ENCODE measurements at regions not wholly inside any gene's neighbourhood (a gene's known extent, or its start where the extent isn't known, plus 50 kb on each side); places are given as distances from the start of the nearest gene placed in this dataset.

- Histone ChIP-seq H3K36me3 (ENCODE audit: control insufficient read depth in 5 of 5, insufficient read depth in 5 of 5, low read length in 5 of 5) (no peaks in the 10 kb centered on the region), H3K4me3 (ENCODE audit: low read depth in 1 of 5, low read length in 5 of 5) (peak overlapping the region in 1 of 5 donors; percentile 20), H3K9ac (ENCODE audit: low read length in 5 of 5) (peak overlapping the region in 4 of 5 donors; percentile 43 to 59 (median 53)), H3K27me3 (ENCODE audit: control insufficient read depth in 5 of 5, insufficient read depth in 4 of 5, low read length in 5 of 5) (no peaks in the 10 kb centered on the region), H3K9me3 (ENCODE audit: control insufficient read depth in 5 of 5, low read length in 5 of 5) (no peaks in the 10 kb centered on the region), H3K27ac (ENCODE audit: low read depth, low read length) (peak overlapping the region; percentile 96), H3K4me1 (ENCODE audit: control insufficient read depth in 5 of 5, insufficient read depth in 5 of 5, low read length in 5 of 5) (peaks cover 0 to 41% (median 26%) of the 10 kb centered on the region in 5 donors)
These were observed 182.9 kb upstream of the SLC38A2 start for GRCh38 chr12:46555406-46555852.

- Histone ChIP-seq H3K9ac (ENCODE audit: low read length in 5 of 5) (peak overlapping the region in 2 of 5 donors; percentile 3 to 54), H3K36me3 (ENCODE audit: control insufficient read depth in 5 of 5, insufficient read depth in 5 of 5, low read length in 5 of 5) (no peaks in the 10 kb centered on the region), H3K27me3 (ENCODE audit: control insufficient read depth in 5 of 5, insufficient read depth in 4 of 5, low read length in 5 of 5) (no peaks in the 10 kb centered on the region), H3K9me3 (ENCODE audit: control insufficient read depth in 5 of 5, low read length in 5 of 5) (no peaks in the 10 kb centered on the region), H3K4me3 (ENCODE audit: low read depth in 1 of 5, low read length in 5 of 5) (no peak overlapping the region), H3K4me1 (ENCODE audit: control insufficient read depth in 5 of 5, insufficient read depth in 5 of 5, low read length in 5 of 5) (peaks cover 0 to 41% (median 26%) of the 10 kb centered on the region in 5 donors), H3K27ac (ENCODE audit: low read depth, low read length) (peak overlapping the region; percentile 96)
These were observed 181.9 kb upstream of the SLC38A2 start for GRCh38 chr12:46554460-46554859.

GRCh38 chr12:46553911-46554310 is 181.3 kb upstream of the SLC38A2 start:
- H3K27me3 ChIP-seq (ENCODE audit: control insufficient read depth in 5 of 5, insufficient read depth in 4 of 5, low read length in 5 of 5), result no peaks in the 10 kb centered on the region
- no peaks in the 10 kb centered on the region for H3K36me3 ChIP-seq (ENCODE audit: control insufficient read depth in 5 of 5, insufficient read depth in 5 of 5, low read length in 5 of 5)
- no peak overlapping the region for H3K4me3 ChIP-seq (ENCODE audit: low read depth in 1 of 5, low read length in 5 of 5)
- peak overlapping the region; percentile 96 for H3K27ac ChIP-seq (ENCODE audit: low read depth, low read length)
- H3K9me3 ChIP-seq (ENCODE audit: control insufficient read depth in 5 of 5, low read length in 5 of 5), result no peaks in the 10 kb centered on the region
- peaks cover 0 to 38% (median 26%) of the 10 kb centered on the region in 5 donors for H3K4me1 ChIP-seq (ENCODE audit: control insufficient read depth in 5 of 5, insufficient read depth in 5 of 5, low read length in 5 of 5)
- no peak overlapping the region for H3K9ac ChIP-seq (ENCODE audit: low read length in 5 of 5)

GRCh38 chr12:46553266-46553665 is 180.7 kb upstream of the SLC38A2 start:
- Histone ChIP-seq H3K27me3 (ENCODE audit: control insufficient read depth in 5 of 5, insufficient read depth in 4 of 5, low read length in 5 of 5) (no peaks in the 10 kb centered on the region), H3K27ac (ENCODE audit: low read depth, low read length) (peak overlapping the region; percentile 38), H3K4me1 (ENCODE audit: control insufficient read depth in 5 of 5, insufficient read depth in 5 of 5, low read length in 5 of 5) (peaks cover 0 to 35% (median 28%) of the 10 kb centered on the region in 5 donors), H3K4me3 (ENCODE audit: low read depth in 1 of 5, low read length in 5 of 5) (no peak overlapping the region), H3K36me3 (ENCODE audit: control insufficient read depth in 5 of 5, insufficient read depth in 5 of 5, low read length in 5 of 5) (no peaks in the 10 kb centered on the region), H3K9ac (ENCODE audit: low read length in 5 of 5) (no peak overlapping the region), H3K9me3 (ENCODE audit: control insufficient read depth in 5 of 5, low read length in 5 of 5) (no peaks in the 10 kb centered on the region)

GRCh38 chr12:46550266-46550879 is 177.8 kb upstream of the SLC38A2 start:
- no peaks in the 10 kb centered on the region for H3K27me3 ChIP-seq (ENCODE audit: control insufficient read depth in 5 of 5, insufficient read depth in 4 of 5, low read length in 5 of 5)
- no peak overlapping the region for H3K9ac ChIP-seq (ENCODE audit: low read length in 5 of 5)
- H3K4me1 ChIP-seq (ENCODE audit: control insufficient read depth in 5 of 5, insufficient read depth in 5 of 5, low read length in 5 of 5), result peaks cover 0 to 33% (median 29%) of the 10 kb centered on the region in 5 donors
- no peak overlapping the region for H3K4me3 ChIP-seq (ENCODE audit: low read depth in 1 of 5, low read length in 5 of 5)
- H3K9me3 ChIP-seq (ENCODE audit: control insufficient read depth in 5 of 5, low read length in 5 of 5), result no peaks in the 10 kb centered on the region
- no peak overlapping the region for H3K27ac ChIP-seq (ENCODE audit: low read depth, low read length)
- H3K36me3 ChIP-seq (ENCODE audit: control insufficient read depth in 5 of 5, insufficient read depth in 5 of 5, low read length in 5 of 5), result no peaks in the 10 kb centered on the region

- H3K27me3 ChIP-seq (ENCODE audit: control insufficient read depth in 5 of 5, insufficient read depth in 4 of 5, low read length in 5 of 5), result no peaks in the 10 kb centered on the region
These were observed 177.1 kb upstream of the SLC38A2 start for GRCh38 chr12:46549527-46550265.

DNA sequence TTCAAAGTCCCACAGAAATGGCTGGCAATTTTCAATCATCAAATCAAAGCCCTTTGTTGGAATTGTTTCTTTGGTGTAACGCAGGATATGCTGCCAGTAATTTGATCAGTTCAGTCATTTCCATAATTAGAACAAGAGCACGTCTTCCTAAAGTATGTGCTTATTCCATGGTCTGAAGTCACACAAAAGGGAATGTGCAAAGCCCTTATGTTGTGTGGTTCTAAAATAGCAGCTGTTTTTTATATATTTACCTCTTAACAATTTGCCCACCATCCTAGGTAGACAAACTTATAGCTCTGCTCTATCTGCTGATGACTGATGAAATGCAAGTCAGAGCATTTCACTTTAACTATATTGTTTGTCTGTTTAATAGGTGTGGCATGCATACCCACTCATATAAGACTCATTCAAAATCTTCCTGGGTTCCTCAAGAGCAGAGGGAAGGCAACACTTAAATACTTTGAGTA is 176.1 kb upstream of the SLC38A2 start:
- Histone ChIP-seq H3K27ac (ENCODE audit: low read depth, low read length) (no peak overlapping the region), H3K4me1 (ENCODE audit: control insufficient read depth in 5 of 5, insufficient read depth in 5 of 5, low read length in 5 of 5) (peaks cover 0 to 26% (median 22%) of the 10 kb centered on the region in 5 donors), H3K4me3 (ENCODE audit: low read depth in 1 of 5, low read length in 5 of 5) (no peak overlapping the region), H3K9ac (ENCODE audit: low read length in 5 of 5) (no peak overlapping the region), H3K9me3 (ENCODE audit: control insufficient read depth in 5 of 5, low read length in 5 of 5) (no peaks in the 10 kb centered on the region), H3K27me3 (ENCODE audit: control insufficient read depth in 5 of 5, insufficient read depth in 4 of 5, low read length in 5 of 5) (no peaks in the 10 kb centered on the region), H3K36me3 (ENCODE audit: control insufficient read depth in 5 of 5, insufficient read depth in 5 of 5, low read length in 5 of 5) (no peaks in the 10 kb centered on the region)

More at GRCh38 chr12:46549527-46550265, 177.1 kb upstream of the SLC38A2 start:
- Histone ChIP-seq H3K36me3 (ENCODE audit: control insufficient read depth in 5 of 5, insufficient read depth in 5 of 5, low read length in 5 of 5) (no peaks in the 10 kb centered on the region), H3K9ac (ENCODE audit: low read length in 5 of 5) (no peak overlapping the region), H3K4me1 (ENCODE audit: control insufficient read depth in 5 of 5, insufficient read depth in 5 of 5, low read length in 5 of 5) (peaks cover 0 to 28% (median 24%) of the 10 kb centered on the region in 5 donors), H3K4me3 (ENCODE audit: low read depth in 1 of 5, low read length in 5 of 5) (no peak overlapping the region), H3K9me3 (ENCODE audit: control insufficient read depth in 5 of 5, low read length in 5 of 5) (no peaks in the 10 kb centered on the region), H3K27ac (ENCODE audit: low read depth, low read length) (no peak overlapping the region)

DNA sequence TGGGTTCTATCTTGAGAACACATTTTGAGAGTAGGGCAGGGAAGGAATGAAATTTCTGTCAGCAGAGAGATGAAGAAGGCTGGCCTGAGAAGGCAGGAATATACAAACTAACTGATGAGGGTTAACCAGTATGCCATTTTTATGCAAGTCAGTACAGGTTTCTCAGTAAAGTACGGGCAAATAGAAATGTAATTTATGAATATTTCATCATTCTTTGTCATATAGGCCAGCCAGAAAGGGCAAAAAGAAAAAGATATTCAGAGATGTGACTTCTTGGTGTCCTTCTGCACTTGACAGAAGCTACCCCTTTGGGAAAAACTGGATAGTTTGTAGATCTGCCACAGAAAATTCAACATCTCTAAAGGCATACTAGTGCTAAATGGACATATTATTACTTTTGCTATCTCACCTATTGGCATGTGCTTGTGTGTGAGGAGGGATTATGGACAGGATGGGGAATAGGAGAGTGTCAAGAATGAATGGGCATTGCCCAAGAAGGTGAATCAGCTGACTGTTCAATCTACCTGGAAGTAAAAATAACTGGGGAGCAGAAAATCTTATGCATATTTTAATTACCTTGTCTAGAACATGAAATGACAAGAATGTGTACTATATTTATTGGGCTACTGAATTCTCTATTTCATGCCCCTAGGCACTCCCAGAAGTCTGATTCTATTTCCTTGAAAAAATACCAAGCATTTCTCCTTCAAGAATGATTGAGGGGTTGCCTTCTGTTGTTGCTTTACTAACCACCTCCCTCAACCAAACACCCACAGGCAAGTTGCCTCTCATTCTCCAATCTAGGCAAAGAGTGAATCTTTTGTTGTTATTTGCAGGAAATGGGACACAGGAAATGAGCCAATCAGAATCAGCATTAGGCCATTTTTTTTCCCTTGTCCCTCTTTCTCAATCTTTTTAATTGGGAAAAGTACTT is 175.1 kb upstream of the SLC38A2 start:
- no peaks in the 10 kb centered on the region for H3K9me3 ChIP-seq (ENCODE audit: control insufficient read depth in 5 of 5, low read length in 5 of 5)
- no peak overlapping the region for H3K4me3 ChIP-seq (ENCODE audit: low read depth in 1 of 5, low read length in 5 of 5)
- H3K9ac ChIP-seq (ENCODE audit: low read length in 5 of 5), result no peak overlapping the region
- H3K27me3 ChIP-seq (ENCODE audit: control insufficient read depth in 5 of 5, insufficient read depth in 4 of 5, low read length in 5 of 5), result no peaks in the 10 kb centered on the region
- no peaks in the 10 kb centered on the region for H3K36me3 ChIP-seq (ENCODE audit: control insufficient read depth in 5 of 5, insufficient read depth in 5 of 5, low read length in 5 of 5)
- H3K27ac ChIP-seq (ENCODE audit: low read depth, low read length), result no peak overlapping the region
- H3K4me1 ChIP-seq (ENCODE audit: control insufficient read depth in 5 of 5, insufficient read depth in 5 of 5, low read length in 5 of 5), result peaks cover 0 to 22% (median 18%) of the 10 kb centered on the region in 5 donors

DNA sequence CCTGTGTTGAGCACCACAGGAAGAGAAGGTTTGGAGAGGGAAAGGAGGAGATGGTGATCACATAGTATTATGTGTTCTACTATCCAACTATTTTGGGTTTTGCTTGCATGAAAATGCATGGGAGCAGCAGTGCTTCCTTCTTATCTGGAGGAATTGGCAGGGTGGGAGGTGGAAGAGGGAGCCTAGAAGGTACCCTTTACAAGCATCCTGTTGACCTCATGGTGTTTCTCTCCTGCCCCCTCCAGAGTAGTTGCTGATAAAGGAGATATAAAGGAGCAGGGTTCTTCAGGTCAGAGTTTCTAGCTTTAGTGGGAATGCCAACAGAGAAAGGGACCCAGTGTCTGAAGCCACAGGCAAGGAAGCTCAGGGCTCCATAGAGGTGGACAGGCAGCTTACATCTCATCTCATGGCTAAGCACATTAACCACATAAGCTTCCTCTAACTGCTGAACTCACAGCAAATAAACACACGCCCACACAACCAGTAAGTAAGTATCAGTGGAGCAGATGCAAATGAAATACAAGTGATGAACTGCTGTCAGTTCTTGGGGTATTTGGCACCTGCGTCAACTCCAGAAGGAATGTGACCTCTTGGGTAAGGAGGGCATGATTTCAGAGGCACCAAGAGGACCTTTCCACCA is 174.2 kb upstream of the SLC38A2 start:
- H3K4me3 ChIP-seq (ENCODE audit: low read depth in 1 of 5, low read length in 5 of 5), result no peak overlapping the region
- peaks cover 0 to 22% (median 18%) of the 10 kb centered on the region in 5 donors for H3K4me1 ChIP-seq (ENCODE audit: control insufficient read depth in 5 of 5, insufficient read depth in 5 of 5, low read length in 5 of 5)
- H3K9me3 ChIP-seq (ENCODE audit: control insufficient read depth in 5 of 5, low read length in 5 of 5), result no peaks in the 10 kb centered on the region
- no peaks in the 10 kb centered on the region for H3K27me3 ChIP-seq (ENCODE audit: control insufficient read depth in 5 of 5, insufficient read depth in 4 of 5, low read length in 5 of 5)
- H3K27ac ChIP-seq (ENCODE audit: low read depth, low read length), result no peak overlapping the region
- no peak overlapping the region for H3K9ac ChIP-seq (ENCODE audit: low read length in 5 of 5)
- H3K36me3 ChIP-seq (ENCODE audit: control insufficient read depth in 5 of 5, insufficient read depth in 5 of 5, low read length in 5 of 5), result no peaks in the 10 kb centered on the region

All from subcutaneous abdominal adipose tissue (tissue), 5 donors.